Brain pericyte (primary cell): ENCODE measurements at regions not wholly inside any gene's neighbourhood (a gene's known extent, or its start where the extent isn't known, plus 50 kb on each side); places are given as distances from the start of the nearest gene placed in this dataset.

Experiments used
- DNase-seq: peaks from one replicate; pipeline ENCODE4 v3.0.0-alpha.2; 2012; ENCODE audit warnings: low read depth, low spot score

- DNase-seq = no peak
Observed at GRCh38 chr14:53468876-53469275, 315.8 kb upstream of the DDHD1 start.

GRCh38 chr14:53464376-53464775 is 311.3 kb upstream of the DDHD1 start:
- DNase-seq = no peak

- no peak for DNase-seq
Observed at GRCh38 chr14:53462931-53463778, 310.0 kb upstream of the DDHD1 start.

GRCh38 chr14:53461858-53462257 is 308.7 kb upstream of the DDHD1 start:
- no peak for DNase-seq

GRCh38 chr14:53460544-53460943 is 307.4 kb upstream of the DDHD1 start:
- no peak for DNase-seq

GRCh38 chr14:53458368-53458814 is 305.3 kb upstream of the DDHD1 start:
- DNase-seq = no peak

- no peak for DNase-seq
Observed at GRCh38 chr14:53456931-53457330, 303.8 kb upstream of the DDHD1 start.

- DNase-seq = no peak
Observed at GRCh38 chr14:53452005-53452673, 299.0 kb upstream of the DDHD1 start.

- no peak for DNase-seq
Observed at GRCh38 chr14:53450871-53451270, 297.7 kb upstream of the DDHD1 start.

- no peak for DNase-seq
Observed at GRCh38 chr14:53448682-53449081, 295.6 kb upstream of the DDHD1 start.

GRCh38 chr14:53444677-53445312 is 291.7 kb upstream of the DDHD1 start:
- DNase-seq = no peak

GRCh38 chr14:53441789-53442188 is 288.7 kb upstream of the DDHD1 start:
- DNase-seq = no peak

GRCh38 chr14:53437858-53438257 is 284.7 kb upstream of the DDHD1 start:
- DNase-seq = no peak

- DNase-seq = no peak
Observed at GRCh38 chr14:53432378-53432802, 279.3 kb upstream of the DDHD1 start.

GRCh38 chr14:53430870-53431269 is 277.7 kb upstream of the DDHD1 start:
- no peak for DNase-seq

GRCh38 chr14:53412819-53413675 is 259.9 kb upstream of the DDHD1 start:
- no peak for DNase-seq

- DNase-seq = no peak
Observed at GRCh38 chr14:53411125-53411524, 258.0 kb upstream of the DDHD1 start.

GRCh38 chr14:53409969-53410368 is 256.8 kb upstream of the DDHD1 start:
- DNase-seq = no peak

- DNase-seq = no peak
Observed at GRCh38 chr14:53409289-53409688, 256.2 kb upstream of the DDHD1 start.

GRCh38 chr14:53408175-53408879 is 255.2 kb upstream of the DDHD1 start:
- DNase-seq = no peak

GRCh38 chr14:53406519-53406918 is 253.4 kb upstream of the DDHD1 start:
- DNase-seq = no peak
